GM12878 (cell line): ENCODE measurements at regions not wholly inside any gene's neighbourhood (a gene's known extent, or its start where the extent isn't known, plus 50 kb on each side); places are given as distances from the start of the nearest gene placed in this dataset.

Experiments used
- ATAC-seq: fragments of 200-7000 bp; cut with Tn5 transposase; 3 replicates; pipeline ENCODE4 v1.9.1; 2020; ENCODE audit warnings: mild to moderate bottlenecking, moderate library complexity
- BruUV-seq: library from RNA; stranded (reverse); fragments of 400-500 nt; replicated peaks from 2 replicates; lab custom pipeline; 2021; lab: Mats Ljungman, UMichigan
- CTCF ChIA-PET: fragments of 300-600 bp; sonication (Branson Sonifier 250); formaldehyde crosslinking; extraction: SDS; loops from one replicate; lab custom pipeline; 2021; ENCODE audit warnings: inconsistent platforms; lab: Yijun Ruan, JAX
- POLR2A ChIA-PET: fragments of 350-600 bp; formaldehyde crosslinking; extraction: SDS; loops from one replicate; lab custom pipeline; 2021; ENCODE audit warnings: inconsistent platforms; lab: Charles Lee
- RAD21 ChIA-PET: fragments of 300-600 bp; sonication (Branson Sonifier 250); formaldehyde crosslinking; loops from one replicate; lab custom pipeline; 2023; ENCODE audit warnings: antibody characterized with exemption; ENCODE audit not compliant: unreplicated experiment; lab: Charles Lee
- SMC1A ChIA-PET: fragments of 300-600 bp; sonication (Branson Sonifier 250); formaldehyde crosslinking; loops from one replicate; lab custom pipeline; 2023; ENCODE audit not compliant: unreplicated experiment, uncharacterized antibody; lab: Charles Lee
- DNase-seq: peaks from one replicate; pipeline ENCODE4 v3.0.0-alpha.2; 2011; ENCODE audit warnings: low read depth, low spot score
- FAIRE-seq: peaks from 3 replicates; lab custom pipeline; 2011; peaks lifted over from hg19 to GRCh38; lab: Jason Lieb, UNC
- H2AFZ ChIP-seq: 2 replicates; pipeline ENCODE4 v1.6.0; 2011; ENCODE audit warnings: low read depth, low read length, control low read depth; ENCODE audit not compliant: control insufficient read depth
- H3K27ac ChIP-seq: 2 replicates; pipeline ENCODE4 v1.5.1; 2011; ENCODE audit warnings: control low read depth; ENCODE audit not compliant: control insufficient read depth, insufficient read depth
- H3K27me3 ChIP-seq, 2 experiments: replicated peaks in 1 of 2; 2 replicates each; pipeline versions ENCODE4 v1.6.0 to v1.6.1; 2011; ENCODE audit warnings: low read length in 1 of 2; ENCODE audit not compliant: control insufficient read depth in 2 of 2, insufficient read depth in 2 of 2
- H3K36me3 ChIP-seq, 2 experiments: 2 replicates each; pipeline ENCODE4 v1.5.1; 2011; ENCODE audit warnings: low read length in 1 of 2; ENCODE audit not compliant: control insufficient read depth in 2 of 2, insufficient read depth in 2 of 2
- H3K4me1 ChIP-seq: 2 replicates; pipeline ENCODE4 v1.6.1; 2011; ENCODE audit warnings: mild to moderate bottlenecking, low read length, moderate library complexity, mixed read lengths; ENCODE audit not compliant: control insufficient read depth, insufficient read depth
- H3K4me2 ChIP-seq: 2 replicates; pipeline ENCODE4 v1.6.0; 2011; ENCODE audit warnings: control low read depth; ENCODE audit not compliant: control insufficient read depth, insufficient read depth
- H3K4me3 ChIP-seq: fragments of 200-600 bp; sonication (generic); 2 replicates; pipeline ENCODE4 v1.5.1; 2016
- H3K79me2 ChIP-seq: 2 replicates; pipeline ENCODE4 v1.6.0; 2011; ENCODE audit warnings: low read length; ENCODE audit not compliant: control insufficient read depth, insufficient read depth
- H3K9ac ChIP-seq: 2 replicates; pipeline ENCODE4 v1.8.0; 2011; ENCODE audit warnings: low read length, control low read depth, mixed read lengths; ENCODE audit not compliant: control insufficient read depth, insufficient read depth
- H3K9me3 ChIP-seq: replicated peaks from 3 replicates; pipeline ENCODE4 v1.5.1; 2011; ENCODE audit warnings: mild to moderate bottlenecking, low read length; ENCODE audit not compliant: control insufficient read depth, insufficient read depth
- H4K20me1 ChIP-seq: 2 replicates; pipeline ENCODE4 v1.6.0; 2011; ENCODE audit not compliant: control insufficient read depth, insufficient read depth
- CBX5 ChIP-seq: sonication (generic); IDR thresholded peaks from 2 replicates; pipeline ENCODE4 v1.6.1; 2016; ENCODE audit warnings: low read depth, moderate library complexity, mild to moderate bottlenecking, inconsistent platforms
- E2F8 ChIP-seq: fragments of 450-650 bp; IDR thresholded peaks from 2 replicates; pipeline ENCODE4 v1.6.1; 2018; ENCODE audit warnings: mild to moderate bottlenecking, low read depth, moderate library complexity; ENCODE audit not compliant: partially characterized antibody
- EGR1 ChIP-seq, 2 experiments: IDR thresholded peaks; 1 replicate in 1 of 2; 2 replicates in 1 of 2; pipeline ENCODE4 v1.6.1; 2011 to 2012; ENCODE audit warnings: low read depth in 2 of 2, low read length in 2 of 2, borderline replicate concordance in 1 of 2, mild to moderate bottlenecking in 1 of 2, moderate library complexity in 1 of 2
- MAX ChIP-seq: IDR thresholded peaks from 2 replicates; pipeline ENCODE4 v1.6.1; 2012; ENCODE audit warnings: low read depth, low read length, improper control_type of control experiment
- NFYB ChIP-seq: IDR thresholded peaks from 2 replicates; pipeline ENCODE4 v1.6.1; 2011; ENCODE audit warnings: low read depth, mild to moderate bottlenecking, low read length, improper control_type of control experiment, moderate library complexity; ENCODE audit not compliant: insufficient read depth
- PAX8 ChIP-seq: fragments of 450-650 bp; IDR thresholded peaks from 2 replicates; pipeline ENCODE4 v1.6.1; 2017; ENCODE audit warnings: mild to moderate bottlenecking, moderate library complexity
- RBBP5 ChIP-seq: fragments of 200-600 bp; sonication (generic); conservative IDR thresholded peaks from 2 replicates; pipeline ENCODE4 v1.6.1; 2016
- RELA ChIP-seq: fragments of 450-650 bp; IDR thresholded peaks from 2 replicates; pipeline ENCODE4 v1.8.0; 2014; ENCODE audit warnings: borderline replicate concordance; ENCODE audit not compliant: partially characterized antibody
- SMAD5 ChIP-seq: IDR thresholded peaks from 2 replicates; pipeline ENCODE4 v1.6.1; 2016; ENCODE audit warnings: antibody characterized with exemption, low read depth
- SREBF2 ChIP-seq: IDR thresholded peaks from 2 replicates; pipeline ENCODE4 v1.6.1; 2012; ENCODE audit warnings: mild to moderate bottlenecking, low read length
- STAT3 ChIP-seq: IDR thresholded peaks from 2 replicates; pipeline ENCODE4 v1.6.1; 2011; ENCODE audit warnings: low read depth, low read length, improper control_type of control experiment
- WGBS: methylation state at CpG from one replicate; pipeline ENCODE4 v1.1.6; 2016; ENCODE audit warnings: low lambda C conversion rate; ENCODE audit not compliant: insufficient replicate concordance, insufficient coverage; ENCODE audit errors: missing lambda C conversion rate; 5-methylcytosine and 5-hydroxymethylcytosine counted together
- in situ Hi-C: fragments of 300-500 bp; cut with MboI; formaldehyde crosslinking; loops from 9 replicates; pipeline ENCODE4 v1.14.3; 2018; ENCODE audit warnings: mixed read lengths
- intact Hi-C: fragments of 100-400 bp; cut with micrococcal nuclease; formaldehyde crosslinking; loops from one replicate; pipeline ENCODE4 v1.14.2; 2022; ENCODE audit not compliant: unreplicated experiment

- no peaks in the 10 kb centered on the region for H4K20me1 ChIP-seq
- H3K9me3 ChIP-seq = no peaks in the 10 kb centered on the region
- ChIA-PET CTCF (interaction anchor here (1.1 kb wide), 1 partner anchor 23 kb away, joined by 3 read pairs; no protein-coding TSS in a partner anchor), POLR2A (no interaction called here), SMC1A (no interaction called here), RAD21 (no interaction called here)
- intact Hi-C loops (no loop called here), in situ Hi-C loops (no loop called here)
- no peaks in the 10 kb centered on the region for H3K4me1 ChIP-seq
- DNase-seq (no peak), FAIRE-seq (no peak), ATAC-seq (no peak)
- TF ChIP-seq MAX = no peak
- WGBS = 51% methylated on average over 5 of the region's 5 CpGs
- H2AFZ ChIP-seq = no peak overlapping the region
- no peak overlapping the region for H3K4me2 ChIP-seq
- BruUV-seq = no TSS peak
- no peaks in the 10 kb centered on the region for H3K79me2 ChIP-seq
- peaks cover 0 to 2% of the 10 kb centered on the region in 2 experiments; a peak in 1 of 4 replicates for H3K27me3 ChIP-seq
- no peak overlapping the region for H3K27ac ChIP-seq
- H3K4me3 ChIP-seq = no peak overlapping the region
- H3K36me3 ChIP-seq = no peaks in the 10 kb centered on the region
- no peak overlapping the region for H3K9ac ChIP-seq
These were observed 202.9 kb upstream of the NPY2R start for GRCh38 chr4:155005395-155006090.

GRCh38 chr4:155007660-155008176 lies 200.7 kb upstream of the NPY2R start:
- WGBS = 8% methylated on average over 1 of the region's 1 CpG
- Histone ChIP-seq H3K9ac (no peak overlapping the region), H3K4me1 (no peaks in the 10 kb centered on the region), H3K4me3 (no peak overlapping the region), H3K36me3 (no peaks in the 10 kb centered on the region), H3K27me3 (peaks cover 0 to 2% of the 10 kb centered on the region in 2 experiments; a peak in 1 of 4 replicates), H3K27ac (no peak overlapping the region), H2AFZ (no peak overlapping the region), H3K4me2 (no peak overlapping the region), H3K9me3 (no peaks in the 10 kb centered on the region), H4K20me1 (no peaks in the 10 kb centered on the region), H3K79me2 (no peaks in the 10 kb centered on the region)
- CTCF ChIA-PET = no interaction called here
- no peak for FAIRE-seq
- no peak for DNase-seq
- no peak for ATAC-seq
- SMC1A ChIA-PET = no interaction called here
- in situ Hi-C loops = no loop called here
- intact Hi-C loops = no loop called here
- TF ChIP-seq CBX5 (no peak), SMAD5 (no peak), RBBP5 (no peak), EGR1 (IDR thresholded peaks at IDR 0.05; ENCODE audit: borderline replicate concordance in 1 of 2, low read depth in 2 of 2, low read length in 2 of 2) (no peak), RELA (no peak), STAT3 (no peak), PAX8 (no peak), SREBF2 (no peak), NFYB (no peak), E2F8 (no peak)
- no TSS peak for BruUV-seq
- POLR2A ChIA-PET = no interaction called here
- RAD21 ChIA-PET = no interaction called here
